ENCODE measurements at regions not wholly inside any gene's neighbourhood (a gene's known extent, or its start where the extent isn't known, plus 50 kb on each side); places are given as distances from the start of the nearest gene placed in this dataset.
"Not testable (repeated sequence)": the region's sequence is repeated elsewhere in the genome, so short reads cannot be mapped to it uniquely, and the experiment has no call there.

GRCh38 chr20:12815231-12815768 is 193.5 kb upstream of the SPTLC3 start:
- no peak for DNase-seq (ENCODE audit: low read depth in 2 of 2)

- no peak for DNase-seq (ENCODE audit: low read depth in 2 of 2)
Observed at GRCh38 chr20:12815778-12816408, 192.9 kb upstream of the SPTLC3 start.

- DNase-seq (ENCODE audit: low read depth in 2 of 2), result no peak
Observed at GRCh38 chr20:12821249-12821648, 187.5 kb upstream of the SPTLC3 start.

GRCh38 chr20:12823734-12824133 is 185.0 kb upstream of the SPTLC3 start:
- DNase-seq (ENCODE audit: low read depth in 2 of 2), result no peak

- no peak for DNase-seq (ENCODE audit: low read depth in 2 of 2)
Observed at GRCh38 chr20:12824328-12825225, 184.2 kb upstream of the SPTLC3 start.

GRCh38 chr20:12825226-12825595 is 183.6 kb upstream of the SPTLC3 start:
- DNase-seq (ENCODE audit: low read depth in 2 of 2), result no peak

- no peak for DNase-seq (ENCODE audit: low read depth in 2 of 2)
Observed at GRCh38 chr20:12827816-12828385, 180.9 kb upstream of the SPTLC3 start.

- no peak for DNase-seq (ENCODE audit: low read depth in 2 of 2)
Observed at GRCh38 chr20:12829170-12829569, 179.6 kb upstream of the SPTLC3 start.

- no peak for DNase-seq (ENCODE audit: low read depth in 2 of 2)
Observed at GRCh38 chr20:12833861-12834260, 174.9 kb upstream of the SPTLC3 start.

- no peak for DNase-seq (ENCODE audit: low read depth in 2 of 2)
Observed at GRCh38 chr20:12835999-12836398, 172.8 kb upstream of the SPTLC3 start.

GRCh38 chr20:12837646-12838045 is 171.1 kb upstream of the SPTLC3 start:
- DNase-seq (ENCODE audit: low read depth in 2 of 2), result no peak

- no peak for DNase-seq (ENCODE audit: low read depth in 2 of 2)
Observed at GRCh38 chr20:12838261-12838866, 170.4 kb upstream of the SPTLC3 start.

GRCh38 chr20:12847872-12848271 is 160.9 kb upstream of the SPTLC3 start:
- DNase-seq (ENCODE audit: low read depth in 2 of 2), result no peak

- no peak for DNase-seq (ENCODE audit: low read depth in 2 of 2)
Observed at GRCh38 chr20:12849225-12849910, 159.4 kb upstream of the SPTLC3 start.

- not testable (repeated sequence) for DNase-seq (ENCODE audit: low read depth in 2 of 2)
Observed at GRCh38 chr20:12857643-12858042, 151.1 kb upstream of the SPTLC3 start.

- DNase-seq (ENCODE audit: low read depth in 2 of 2), result no peak
Observed at GRCh38 chr20:12860619-12861247, 148.0 kb upstream of the SPTLC3 start.

GRCh38 chr20:12869669-12870068 is 139.1 kb upstream of the SPTLC3 start:
- DNase-seq (ENCODE audit: low read depth in 2 of 2), result no peak

- no peak for DNase-seq (ENCODE audit: low read depth in 2 of 2)
Observed at GRCh38 chr20:12870588-12870987, 138.2 kb upstream of the SPTLC3 start.

- no peak for DNase-seq (ENCODE audit: low read depth in 2 of 2)
Observed at GRCh38 chr20:12874933-12875332, 133.8 kb upstream of the SPTLC3 start.

GRCh38 chr20:12875510-12875909 is 133.3 kb upstream of the SPTLC3 start:
- DNase-seq (ENCODE audit: low read depth in 2 of 2), result no peak

- DNase-seq (ENCODE audit: low read depth in 2 of 2), result no peak
Observed at GRCh38 chr20:12882832-12883506, 125.8 kb upstream of the SPTLC3 start.
